NCI-H1048 (cell line): ENCODE measurements at regions not wholly inside any gene's neighbourhood (a gene's known extent, or its start where the extent isn't known, plus 50 kb on each side); places are given as distances from the start of the nearest gene placed in this dataset.

Experiments
- DNase-seq: peaks from one replicate; lab custom pipeline; 2025; lab: John Stamatoyannopoulos, UW

GRCh38 chr3:73295876-73296635 is 234.6 kb downstream of the EBLN2 start:
- no peak for DNase-seq

GRCh38 chr3:73296859-73297258 is 235.4 kb downstream of the EBLN2 start:
- DNase-seq = no peak

GRCh38 chr3:73298243-73299183 is 237.1 kb downstream of the EBLN2 start:
- DNase-seq = no peak

GRCh38 chr3:73299184-73299691 is 237.8 kb downstream of the EBLN2 start:
- DNase-seq = no peak

- DNase-seq = no peak
Observed at GRCh38 chr3:73314151-73314951, 252.9 kb downstream of the EBLN2 start.

- no peak for DNase-seq
Observed at GRCh38 chr3:73315706-73316105, 254.2 kb downstream of the EBLN2 start.

GRCh38 chr3:73319179-73319769 is 257.8 kb downstream of the EBLN2 start:
- no peak for DNase-seq

- no peak for DNase-seq
Observed at GRCh38 chr3:73321286-73321999, 260.0 kb downstream of the EBLN2 start.

- DNase-seq = no peak
Observed at GRCh38 chr3:73324203-73325155, 263.0 kb downstream of the EBLN2 start.

GRCh38 chr3:73326396-73326795 is 264.9 kb downstream of the EBLN2 start:
- DNase-seq = no peak

GRCh38 chr3:73327052-73327451 is 265.6 kb downstream of the EBLN2 start:
- DNase-seq = no peak
